GM19043 (cell line): ENCODE measurements at regions not wholly inside any gene's neighbourhood (a gene's known extent, or its start where the extent isn't known, plus 50 kb on each side); places are given as distances from the start of the nearest gene placed in this dataset.
"Not testable (repeated sequence)": the region's sequence is repeated elsewhere in the genome, so short reads cannot be mapped to it uniquely, and the experiment has no call there.

Experiments used
- ATAC-seq: cut with Tn5 transposase; IDR thresholded peaks from one replicate; pipeline ENCODE4 v1.9.1; 2021; ENCODE audit warnings: low read depth; ENCODE audit not compliant: unreplicated experiment

DNA sequence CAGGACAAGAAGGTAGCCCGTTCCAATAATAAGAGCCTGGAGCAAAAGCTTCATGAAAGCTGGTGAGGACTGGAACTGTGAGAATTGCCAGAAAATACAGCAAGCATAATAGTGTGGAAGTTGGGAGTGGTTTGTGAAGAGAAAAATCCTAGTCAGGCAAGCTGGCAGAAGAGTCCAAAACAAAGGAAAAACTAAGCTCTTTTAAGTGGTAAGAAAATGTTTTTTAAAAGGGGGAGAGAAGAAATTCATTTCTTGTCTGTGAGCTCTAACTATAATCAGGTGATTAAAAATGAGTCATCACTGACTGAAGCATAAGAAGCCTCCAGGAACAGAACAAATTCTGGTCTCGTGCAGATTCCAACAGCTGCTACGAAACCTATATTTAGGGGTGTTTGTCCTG, 102.6 kb downstream of the CAAP1 start:
- ATAC-seq: no peak

DNA sequence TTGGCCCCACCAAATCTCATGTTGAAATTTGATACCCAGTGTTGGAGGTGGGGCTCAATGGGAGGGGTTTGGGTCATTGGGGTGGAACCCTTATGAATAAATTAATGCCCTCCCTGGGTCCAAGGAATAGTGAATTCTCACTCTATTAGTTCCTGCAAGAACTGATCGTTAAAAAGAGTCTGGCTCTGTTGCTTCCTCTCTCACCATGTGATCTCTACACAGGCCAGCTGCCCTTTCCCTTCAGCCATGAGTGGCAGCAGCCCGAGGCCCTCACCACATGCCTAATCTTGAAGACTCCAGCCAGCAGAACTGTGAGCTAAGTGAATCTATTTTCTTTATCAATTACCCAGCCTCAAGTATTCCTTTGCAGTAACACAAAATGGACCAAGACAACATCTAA, 106.0 kb downstream of the CAAP1 start:
- ATAC-seq: no peak

DNA sequence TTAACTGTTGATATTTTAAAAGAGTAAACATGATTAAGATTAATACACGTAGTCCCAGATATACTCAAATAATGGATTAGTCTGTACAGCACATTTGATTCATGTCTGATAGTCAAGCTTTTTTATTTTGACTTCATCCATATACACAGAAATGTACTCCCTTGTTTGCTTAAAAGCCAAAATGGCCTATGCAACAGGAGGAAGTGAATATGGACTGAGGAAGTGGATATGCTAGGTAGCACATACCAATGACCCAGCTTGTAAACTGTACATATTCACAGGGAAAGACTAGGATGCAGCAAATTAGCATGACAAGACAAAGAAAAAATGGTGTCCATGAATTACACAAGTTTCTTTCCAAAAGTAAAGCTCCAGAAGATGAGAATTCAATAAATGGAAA, 109.7 kb downstream of the CAAP1 start:
- no peak for ATAC-seq

GRCh38 chr9:26781906-26782305, 110.7 kb downstream of the CAAP1 start:
- no peak for ATAC-seq

DNA sequence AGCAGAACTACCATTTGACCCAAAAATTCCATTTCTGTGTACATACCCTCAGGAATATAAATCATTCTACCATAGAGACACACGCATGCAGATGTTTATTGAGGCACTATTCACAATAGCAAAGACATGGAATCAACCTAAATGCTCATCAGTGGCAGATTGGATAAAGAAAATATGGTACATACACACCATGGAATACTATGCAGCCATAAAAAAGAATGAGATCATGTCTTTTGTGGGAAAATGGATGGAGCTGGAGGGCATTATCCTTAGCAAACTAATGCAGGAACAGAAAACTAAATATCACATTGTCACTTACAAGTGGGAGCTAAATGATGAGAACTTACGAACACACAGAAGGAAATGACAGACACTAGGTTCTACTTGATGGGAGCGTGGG, 112.3 kb downstream of the CAAP1 start:
- not testable (repeated sequence) for ATAC-seq

DNA sequence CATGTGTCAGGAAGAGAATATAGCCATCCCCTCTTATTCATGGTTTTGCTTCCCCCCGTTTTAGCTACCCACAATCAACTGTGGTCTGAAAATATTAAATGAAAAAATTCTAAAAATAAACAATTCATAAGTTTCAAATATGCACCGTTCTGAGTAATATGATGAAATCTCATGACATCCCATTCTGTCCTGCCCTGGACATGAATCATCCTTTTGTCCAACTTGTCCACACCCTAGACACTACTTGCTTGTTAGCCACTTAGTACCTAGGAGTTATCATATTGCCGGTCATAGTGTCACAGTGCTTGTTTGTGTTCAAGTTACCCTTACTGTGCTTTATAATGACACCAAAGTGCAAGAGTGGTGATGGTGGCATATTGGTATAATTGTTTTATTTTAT, 113.5 kb downstream of the CAAP1 start:
- no peak for ATAC-seq

DNA sequence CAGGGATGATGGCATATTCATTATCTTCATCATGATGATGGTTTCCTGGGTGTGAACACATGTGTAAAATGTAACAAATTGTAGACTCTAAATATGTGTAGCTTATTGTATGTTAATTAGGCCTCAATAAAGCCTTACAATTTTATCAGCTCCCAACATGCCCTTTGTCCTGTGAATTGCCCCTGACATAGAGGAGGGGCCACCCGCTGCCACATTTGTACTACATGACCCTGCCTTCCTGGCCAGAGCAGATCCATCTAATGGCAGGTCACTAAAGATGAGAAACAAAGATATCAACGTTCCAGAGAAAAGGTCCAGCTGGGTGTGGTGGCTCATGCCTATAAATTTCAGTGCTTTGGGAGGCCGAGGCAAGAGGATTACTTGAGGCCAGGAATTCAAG, 117.2 kb downstream of the CAAP1 start:
- no peak for ATAC-seq

DNA sequence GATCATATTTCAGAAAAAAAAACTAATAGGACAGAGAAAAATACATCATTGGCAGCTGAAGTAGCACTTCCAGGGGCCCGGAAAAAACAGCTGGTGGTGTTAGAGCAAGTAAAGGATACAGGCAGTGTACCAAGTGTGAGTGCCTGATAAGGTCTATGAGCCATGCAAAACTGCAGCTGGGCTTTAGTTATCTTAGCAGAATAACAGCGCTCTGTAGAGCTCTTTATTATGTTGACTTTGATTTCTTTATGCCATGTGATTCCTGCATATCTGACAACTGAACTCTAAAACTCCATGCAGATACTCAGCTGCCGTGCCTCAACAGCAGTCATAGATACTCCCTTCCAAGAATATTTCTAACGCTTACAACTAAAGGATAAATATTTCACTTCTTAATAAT, 119.5 kb downstream of the CAAP1 start:
- ATAC-seq: no peak

DNA sequence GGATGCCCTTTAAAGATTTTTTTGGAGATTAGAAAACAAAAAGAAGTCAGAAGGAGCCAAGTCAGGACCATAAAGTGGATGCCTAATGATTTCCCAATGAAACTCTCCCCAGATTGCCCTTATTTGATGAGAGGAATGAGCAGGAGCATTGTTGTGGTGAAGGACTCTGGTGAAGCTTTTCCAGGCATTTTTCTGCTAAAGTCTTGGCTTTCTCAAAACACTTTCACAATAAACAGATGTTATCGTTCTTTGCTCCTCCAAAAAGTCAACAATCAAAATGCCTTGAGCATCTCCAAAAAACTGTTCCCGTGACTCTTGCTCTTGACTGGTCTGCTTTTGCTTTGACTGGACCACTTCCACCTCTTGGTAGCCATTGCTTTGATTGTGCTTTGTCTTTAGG, 121.8 kb downstream of the CAAP1 start:
- no peak for ATAC-seq

- no peak for ATAC-seq
Observed at GRCh38 chr9:26768145-26768544, 124.5 kb downstream of the CAAP1 start.

DNA sequence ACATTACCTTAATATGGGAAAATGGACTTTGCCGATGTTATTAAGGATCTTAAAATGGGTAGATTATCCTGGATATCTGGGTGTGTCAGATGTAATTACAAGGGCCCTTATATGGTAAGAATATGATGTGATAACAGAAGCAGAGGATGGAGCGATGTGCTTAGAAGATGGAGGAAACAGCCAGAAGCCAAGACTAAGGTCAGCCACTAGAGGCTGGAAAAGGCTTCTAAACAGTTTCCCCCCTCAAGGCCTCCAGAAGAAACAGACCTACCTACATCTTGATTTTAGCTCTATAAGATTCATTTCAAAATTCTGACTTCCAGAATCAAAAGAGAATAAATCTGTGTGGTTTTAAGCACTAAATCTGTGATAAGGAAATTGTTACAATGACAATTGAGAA, 131.9 kb downstream of the CAAP1 start:
- ATAC-seq: no peak

- no peak for ATAC-seq
Observed at GRCh38 chr9:26758655-26759054, 133.9 kb downstream of the CAAP1 start.

DNA sequence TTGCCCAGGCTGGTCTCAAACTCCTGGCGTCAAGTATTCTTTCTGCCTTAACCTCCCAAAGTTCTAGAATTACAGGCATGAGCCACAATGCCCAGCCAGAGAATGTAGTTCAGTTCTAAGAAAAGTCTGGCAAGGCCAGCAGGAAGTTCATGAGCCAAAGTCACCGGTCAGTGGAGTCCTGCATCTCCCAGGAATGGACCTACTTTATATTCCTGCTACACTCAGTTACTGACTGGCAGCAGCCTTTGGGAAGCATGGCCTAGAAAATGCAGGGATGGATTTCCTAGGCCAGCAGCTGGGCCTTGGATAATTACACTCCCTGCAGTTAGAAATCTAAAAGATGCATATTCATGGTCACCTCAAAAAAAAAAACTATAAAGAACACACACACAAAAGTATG, 135.7 kb downstream of the CAAP1 start:
- ATAC-seq: no peak

DNA sequence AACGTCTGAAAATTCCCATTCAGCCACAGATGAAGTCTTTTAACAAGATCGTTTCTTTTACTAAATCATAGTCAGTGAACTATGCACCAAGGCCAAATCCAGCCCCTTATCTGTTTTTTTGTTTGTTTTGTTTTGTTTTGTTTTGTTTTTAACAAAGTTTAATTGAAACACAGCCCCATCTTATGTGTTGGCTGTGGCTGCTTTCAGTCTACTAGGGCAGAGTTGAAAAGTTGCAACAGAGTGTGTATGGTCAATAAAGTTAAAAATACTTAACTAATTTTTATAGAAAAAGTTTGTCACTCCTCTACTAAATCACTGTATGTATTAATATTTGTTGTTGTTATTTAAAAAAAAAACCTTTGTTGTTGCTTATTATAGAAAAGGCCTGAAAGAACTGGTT, 137.1 kb downstream of the CAAP1 start:
- no peak for ATAC-seq

- no peak for ATAC-seq
Observed at GRCh38 chr9:26754509-26755164, 138.0 kb downstream of the CAAP1 start.

DNA sequence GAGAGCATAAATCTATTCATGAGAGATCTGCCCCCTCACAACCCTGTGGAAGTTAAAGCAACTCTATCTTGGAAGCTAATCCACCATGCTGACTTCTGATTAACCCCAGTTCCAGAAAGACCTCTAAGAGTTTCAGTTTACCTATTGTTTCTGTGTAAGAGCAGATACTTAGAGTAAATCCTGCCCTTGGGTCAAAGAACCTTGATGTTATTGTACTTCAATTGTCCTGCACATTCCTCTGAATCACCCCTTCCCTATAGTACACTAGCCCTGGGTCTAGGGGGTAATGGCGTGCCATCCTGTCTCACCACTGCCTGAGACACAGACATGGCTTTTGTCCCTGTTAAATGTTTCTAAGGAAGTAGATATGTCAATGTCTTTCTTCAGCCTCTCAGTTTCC, 138.6 kb downstream of the CAAP1 start:
- ATAC-seq: no peak

- ATAC-seq: no peak
Observed at GRCh38 chr9:26750162-26750561, 142.4 kb downstream of the CAAP1 start.

DNA sequence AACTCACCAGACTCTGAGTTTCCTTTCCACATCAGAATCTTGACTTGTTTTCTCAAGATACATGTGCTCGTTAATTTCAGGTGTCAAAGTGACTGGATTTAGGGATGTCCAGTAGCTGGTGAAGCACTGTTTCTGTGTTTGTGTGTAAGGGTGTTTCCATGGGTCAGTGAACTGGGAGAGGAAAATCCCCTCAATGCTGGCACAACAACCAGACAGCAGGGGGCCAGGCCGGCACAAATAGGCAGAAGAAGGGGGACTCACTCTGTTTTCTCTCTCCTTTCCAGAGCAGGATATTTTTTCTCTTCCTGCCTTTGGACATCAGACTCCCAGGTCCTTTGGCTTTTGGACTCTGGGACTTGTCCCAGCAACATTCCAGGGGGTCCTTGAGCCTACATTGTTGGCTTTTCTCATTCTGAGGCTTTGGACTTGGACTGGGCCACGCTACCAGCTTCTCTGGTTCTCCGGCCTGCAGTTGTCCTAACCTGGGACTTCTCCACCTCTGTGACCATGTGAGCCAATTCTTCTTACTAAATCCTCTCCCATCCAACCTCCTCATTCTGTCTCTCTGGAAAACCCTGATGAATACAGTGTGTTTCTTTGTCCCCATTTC, 144.0 kb downstream of the CAAP1 start:
- no peak for ATAC-seq

DNA sequence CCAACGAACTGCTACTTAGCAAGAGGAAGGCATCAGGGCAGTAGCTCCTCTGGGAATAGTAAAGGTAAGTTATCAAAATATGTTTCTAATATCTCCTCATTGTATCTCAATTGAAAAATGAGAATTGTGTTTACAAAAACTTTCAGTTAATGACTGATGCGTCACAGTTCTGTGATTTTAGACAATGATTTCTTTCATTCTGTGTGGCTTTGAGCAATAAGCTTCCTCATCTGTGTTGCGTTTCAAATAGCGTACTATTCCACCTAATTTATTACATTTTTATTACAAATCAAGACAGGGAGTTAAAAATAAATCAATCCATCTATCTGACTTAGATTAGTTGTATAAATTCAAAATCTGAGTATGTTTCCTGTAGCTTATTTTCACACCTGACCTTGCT, 145.0 kb downstream of the CAAP1 start:
- ATAC-seq: no peak

DNA sequence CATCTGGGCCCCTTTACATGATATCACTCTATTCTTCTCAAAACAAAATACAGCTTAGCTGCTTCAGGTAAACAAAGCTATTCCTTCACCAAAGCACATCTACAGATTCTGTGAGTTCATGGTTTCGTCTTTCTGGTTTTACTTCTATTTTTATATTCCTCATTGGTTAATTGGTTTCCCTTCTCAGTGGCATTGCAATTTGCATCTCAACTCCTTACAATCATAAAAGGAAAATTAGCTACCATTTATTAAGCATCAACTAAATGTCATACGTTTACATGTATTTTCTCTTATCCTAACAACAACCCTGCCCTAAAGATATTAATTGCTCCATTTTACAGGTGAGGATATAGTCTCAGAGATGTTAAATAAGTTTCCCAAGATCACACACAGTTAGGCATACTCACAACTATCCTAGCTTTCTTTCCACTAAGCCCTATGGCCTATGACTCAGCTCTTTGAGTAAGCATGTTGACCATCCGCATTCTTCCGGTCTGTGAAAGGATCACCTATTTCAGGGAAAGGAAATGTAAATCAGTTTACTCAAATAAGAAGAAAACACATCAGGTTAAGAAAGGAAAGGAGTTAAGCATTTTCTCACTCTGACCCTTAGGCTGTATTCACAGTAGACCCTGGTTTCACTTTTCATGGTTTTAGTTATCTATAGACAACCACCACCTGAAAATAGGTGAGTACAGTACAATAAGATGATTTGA, 146.1 kb downstream of the CAAP1 start:
- peak; percentile 86 for ATAC-seq

DNA sequence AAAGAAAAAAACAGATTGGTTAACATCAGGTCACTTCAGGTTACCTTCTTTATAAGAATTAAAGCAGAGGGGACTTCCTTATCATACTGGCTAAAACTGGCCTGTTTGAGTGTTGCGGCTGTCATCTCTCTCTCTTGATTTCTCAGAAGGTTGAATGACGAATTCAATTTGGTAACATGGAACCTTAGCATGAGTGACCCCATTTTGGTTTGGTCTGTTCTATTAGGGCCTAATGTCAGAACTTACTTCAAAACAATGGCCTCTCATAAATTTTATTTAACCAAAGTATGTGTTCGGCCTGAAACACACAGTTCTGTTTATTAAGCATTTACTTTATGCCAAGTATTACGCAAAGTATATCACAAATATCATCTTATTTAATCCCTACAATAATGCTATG, 147.5 kb downstream of the CAAP1 start:
- ATAC-seq: no peak
